ENCODE measurements at regions not wholly inside any gene's neighbourhood (a gene's known extent, or its start where the extent isn't known, plus 50 kb on each side); places are given as distances from the start of the nearest gene placed in this dataset.

DNA sequence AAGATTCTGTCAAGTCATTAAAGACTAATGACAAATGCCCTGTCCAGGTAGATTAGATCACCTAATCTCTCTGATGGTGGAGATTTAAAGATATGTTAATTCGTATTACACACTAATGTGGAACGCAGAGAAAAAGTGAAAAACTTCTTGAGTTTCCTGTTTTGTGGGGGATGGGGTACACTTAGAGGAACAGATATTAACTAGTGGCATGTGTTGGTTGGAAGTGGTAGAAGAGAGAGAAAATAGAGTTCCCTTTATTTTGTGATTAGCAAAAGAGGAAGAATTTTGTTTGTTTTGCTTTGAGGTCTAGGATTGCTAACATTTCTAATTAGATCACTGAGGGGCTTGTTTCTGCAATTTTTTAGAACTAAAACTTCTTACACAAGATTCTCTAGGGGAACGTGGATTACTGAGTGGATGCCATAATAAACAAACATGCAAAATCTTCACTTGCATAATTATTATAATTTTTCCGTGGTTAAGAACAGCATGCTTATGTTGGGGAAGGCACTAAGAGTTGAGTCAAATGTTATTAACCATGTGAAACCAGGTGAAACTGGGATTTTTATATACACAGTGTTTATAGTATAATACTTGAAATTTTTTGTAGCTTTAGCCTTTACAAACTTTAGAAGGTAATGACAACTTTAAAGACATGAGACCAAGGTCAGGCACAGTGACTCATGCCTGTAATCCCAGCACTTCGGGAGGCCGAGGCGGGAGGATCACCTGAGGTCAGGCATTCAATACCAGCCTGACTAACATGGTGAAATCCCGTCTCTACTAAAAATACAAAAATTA lies 97.4 kb upstream of the STK17B start:
- no peak for DNase-seq (ENCODE audit: extremely low spot score in 2 of 2)
- Histone ChIP-seq H3K9me3 (no peaks in the 10 kb centered on the region), H3K27ac (peak overlapping the region; percentile 30), H3K36me3 (no peaks in the 10 kb centered on the region), H3K4me3 (no peak overlapping the region), H3K4me1 (peaks cover 18% of the 10 kb centered on the region), H3K27me3 (no peaks in the 10 kb centered on the region)
- intact Hi-C loops (cut with DNase I), result no loop called here
- TF ChIP-seq, protein P1, sequence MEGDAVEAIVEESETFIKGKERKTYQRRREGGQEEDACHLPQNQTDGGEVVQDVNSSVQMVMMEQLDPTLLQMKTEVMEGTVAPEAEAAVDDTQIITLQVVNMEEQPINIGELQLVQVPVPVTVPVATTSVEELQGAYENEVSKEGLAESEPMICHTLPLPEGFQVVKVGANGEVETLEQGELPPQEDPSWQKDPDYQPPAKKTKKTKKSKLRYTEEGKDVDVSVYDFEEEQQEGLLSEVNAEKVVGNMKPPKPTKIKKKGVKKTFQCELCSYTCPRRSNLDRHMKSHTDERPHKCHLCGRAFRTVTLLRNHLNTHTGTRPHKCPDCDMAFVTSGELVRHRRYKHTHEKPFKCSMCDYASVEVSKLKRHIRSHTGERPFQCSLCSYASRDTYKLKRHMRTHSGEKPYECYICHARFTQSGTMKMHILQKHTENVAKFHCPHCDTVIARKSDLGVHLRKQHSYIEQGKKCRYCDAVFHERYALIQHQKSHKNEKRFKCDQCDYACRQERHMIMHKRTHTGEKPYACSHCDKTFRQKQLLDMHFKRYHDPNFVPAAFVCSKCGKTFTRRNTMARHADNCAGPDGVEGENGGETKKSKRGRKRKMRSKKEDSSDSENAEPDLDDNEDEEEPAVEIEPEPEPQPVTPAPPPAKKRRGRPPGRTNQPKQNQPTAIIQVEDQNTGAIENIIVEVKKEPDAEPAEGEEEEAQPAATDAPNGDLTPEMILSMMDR (IDR thresholded peaks at IDR 0.05), result no peak
- TF ChIP-seq POLR2A (IDR thresholded peaks at IDR 0.05) (no peak), POLR2AphosphoS5 (IDR thresholded peaks at IDR 0.05; ENCODE audit: insufficient read depth in 1 of 2, low read depth in 1 of 2) (no peak)

DNA sequence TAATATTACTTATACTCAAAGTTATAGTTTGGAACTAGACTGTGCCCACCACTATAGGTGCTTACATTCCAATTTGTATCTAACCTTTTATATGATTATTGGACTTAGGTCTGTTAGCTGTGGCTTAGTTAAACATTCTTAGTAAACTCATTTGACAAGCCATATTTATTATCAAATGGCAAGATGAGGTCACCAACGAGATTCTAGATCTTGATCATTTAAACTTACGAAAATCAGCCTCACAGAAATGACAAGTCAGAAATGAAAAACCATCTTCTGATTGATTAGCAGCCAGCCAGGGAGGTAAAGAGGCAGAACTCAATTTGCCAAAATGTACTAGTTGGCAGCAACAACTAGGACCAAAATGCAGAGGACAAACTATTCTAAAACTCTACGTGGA lies 100.4 kb upstream of the STK17B start:
- peaks cover 44% of the 10 kb centered on the region for H3K4me1 ChIP-seq
- TF ChIP-seq, protein P1 (IDR thresholded peaks at IDR 0.05), result no peak
- no peak for TF ChIP-seq POLR2A (IDR thresholded peaks at IDR 0.05)
- TF ChIP-seq POLR2AphosphoS5 (IDR thresholded peaks at IDR 0.05; ENCODE audit: insufficient read depth in 1 of 2, low read depth in 1 of 2), result no peak

DNA sequence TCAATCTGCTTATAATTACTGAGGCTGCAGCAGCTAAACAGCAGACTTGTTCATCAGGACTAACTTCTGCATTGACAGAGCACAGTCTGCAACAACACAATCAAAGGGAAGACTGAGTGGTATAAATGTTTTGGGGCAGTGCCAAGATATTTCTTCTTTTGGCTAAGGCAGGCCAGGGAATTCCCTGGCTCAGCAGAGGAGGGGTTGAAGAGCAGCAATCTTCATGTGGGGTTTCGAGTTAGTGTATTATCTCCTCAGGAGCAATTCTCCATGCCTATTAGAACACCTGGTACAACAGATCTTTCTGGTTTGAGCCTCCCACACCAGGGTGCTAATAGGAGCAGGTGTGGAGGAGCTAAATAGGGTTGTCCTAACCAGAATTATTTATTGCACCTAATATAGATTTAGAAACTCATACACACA lies 103.0 kb upstream of the STK17B start:
- DNase-seq (ENCODE audit: extremely low spot score in 2 of 2), result no peak
- Histone ChIP-seq H3K4me1 (peaks cover 27% of the 10 kb centered on the region), H3K27me3 (no peaks in the 10 kb centered on the region), H3K9me3 (no peaks in the 10 kb centered on the region), H3K36me3 (no peaks in the 10 kb centered on the region), H3K4me3 (no peak overlapping the region), H3K27ac (no peak overlapping the region)
- intact Hi-C loops (cut with DNase I), result no loop called here
- TF ChIP-seq, protein P1 (IDR thresholded peaks at IDR 0.05), result no peak
- TF ChIP-seq POLR2AphosphoS5 (IDR thresholded peaks at IDR 0.05; ENCODE audit: insufficient read depth in 1 of 2, low read depth in 1 of 2) (no peak), POLR2A (IDR thresholded peaks at IDR 0.05) (no peak)

More for the DNA sequence above, 100.4 kb upstream of the STK17B start:
- H3K36me3 ChIP-seq, result no peaks in the 10 kb centered on the region
- no peak for DNase-seq (ENCODE audit: extremely low spot score in 2 of 2)
- no peaks in the 10 kb centered on the region for H3K27me3 ChIP-seq
- no peak overlapping the region for H3K27ac ChIP-seq
- intact Hi-C loops (cut with DNase I), result no loop called here
- no peaks in the 10 kb centered on the region for H3K9me3 ChIP-seq
- H3K4me3 ChIP-seq, result no peak overlapping the region

DNA sequence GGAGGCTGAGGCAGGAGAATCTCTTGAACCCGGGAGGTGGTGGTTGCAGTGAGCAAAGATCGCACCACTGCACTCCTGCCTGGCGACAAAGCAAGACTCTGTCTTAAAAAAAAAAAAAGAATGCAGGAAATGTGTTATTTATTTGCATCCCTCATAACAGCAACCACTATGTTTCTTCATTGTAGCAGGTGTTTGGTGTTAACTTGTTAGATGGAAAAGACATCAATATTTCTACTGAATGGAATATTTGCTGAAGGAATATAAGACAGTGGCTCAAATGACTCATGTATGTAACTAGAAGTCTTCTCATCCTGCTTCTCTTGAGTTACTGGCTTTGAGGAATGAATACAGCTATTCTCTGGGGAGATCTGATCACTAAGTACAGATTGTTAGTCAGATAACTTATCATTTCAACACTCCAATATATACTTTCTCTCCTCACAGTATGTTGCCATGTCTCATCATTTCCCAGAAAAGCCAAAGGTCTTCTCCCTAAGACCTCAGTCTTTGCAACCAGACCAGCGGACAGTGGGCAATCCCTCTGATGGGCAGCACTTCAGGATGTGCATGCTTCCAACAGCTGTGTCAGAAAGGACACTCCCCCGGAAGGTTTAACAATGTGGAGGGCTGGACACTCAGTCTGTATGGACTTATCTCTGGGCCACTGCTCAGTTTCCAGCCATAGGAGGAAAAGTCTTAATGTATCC lies 104.4 kb upstream of the STK17B start:
- Histone ChIP-seq H3K27ac (no peak overlapping the region), H3K36me3 (no peaks in the 10 kb centered on the region), H3K4me3 (no peak overlapping the region), H3K9me3 (no peaks in the 10 kb centered on the region), H3K4me1 (peaks cover 27% of the 10 kb centered on the region), H3K27me3 (no peaks in the 10 kb centered on the region)
- intact Hi-C loops (cut with DNase I), result no loop called here
- DNase-seq (ENCODE audit: extremely low spot score in 2 of 2), result no peak
- TF ChIP-seq POLR2A (IDR thresholded peaks at IDR 0.05) (no peak), POLR2AphosphoS5 (IDR thresholded peaks at IDR 0.05; ENCODE audit: insufficient read depth in 1 of 2, low read depth in 1 of 2) (no peak)
- TF ChIP-seq, protein P1 (IDR thresholded peaks at IDR 0.05), result no peak

DNA sequence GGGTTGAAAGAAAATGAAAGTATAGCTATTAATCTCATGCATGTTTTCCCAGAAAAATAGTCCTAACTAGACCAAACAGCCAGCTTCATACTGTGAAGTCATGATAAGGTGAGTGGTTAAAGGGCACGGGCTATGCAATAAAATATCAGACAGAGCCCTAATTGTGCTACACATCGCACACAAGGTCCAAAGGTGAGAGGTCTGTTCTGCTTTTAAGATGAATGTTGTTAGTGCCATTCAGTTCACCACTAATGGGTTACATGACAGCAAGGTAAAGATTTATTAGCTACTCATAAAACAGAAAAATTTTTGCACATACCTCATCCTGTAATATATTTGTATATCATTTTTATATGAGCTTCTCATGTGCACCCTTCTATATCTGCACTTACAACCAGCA lies 105.0 kb upstream of the STK17B start:
- Histone ChIP-seq H3K4me3 (no peak overlapping the region), H3K27ac (no peak overlapping the region), H3K4me1 (peaks cover 27% of the 10 kb centered on the region), H3K27me3 (no peaks in the 10 kb centered on the region), H3K36me3 (no peaks in the 10 kb centered on the region), H3K9me3 (no peaks in the 10 kb centered on the region)
- intact Hi-C loops (cut with DNase I), result no loop called here
- DNase-seq (ENCODE audit: extremely low spot score in 2 of 2), result no peak
- TF ChIP-seq, protein P1 (IDR thresholded peaks at IDR 0.05), result no peak
- TF ChIP-seq POLR2AphosphoS5 (IDR thresholded peaks at IDR 0.05; ENCODE audit: insufficient read depth in 1 of 2, low read depth in 1 of 2), result no peak
- TF ChIP-seq POLR2A (IDR thresholded peaks at IDR 0.05), result no peak

Measured in vagina (tissue), 2 donors.